ENCODE measurements at regions not wholly inside any gene's neighbourhood (a gene's known extent, or its start where the extent isn't known, plus 50 kb on each side); places are given as distances from the start of the nearest gene placed in this dataset.

DNA sequence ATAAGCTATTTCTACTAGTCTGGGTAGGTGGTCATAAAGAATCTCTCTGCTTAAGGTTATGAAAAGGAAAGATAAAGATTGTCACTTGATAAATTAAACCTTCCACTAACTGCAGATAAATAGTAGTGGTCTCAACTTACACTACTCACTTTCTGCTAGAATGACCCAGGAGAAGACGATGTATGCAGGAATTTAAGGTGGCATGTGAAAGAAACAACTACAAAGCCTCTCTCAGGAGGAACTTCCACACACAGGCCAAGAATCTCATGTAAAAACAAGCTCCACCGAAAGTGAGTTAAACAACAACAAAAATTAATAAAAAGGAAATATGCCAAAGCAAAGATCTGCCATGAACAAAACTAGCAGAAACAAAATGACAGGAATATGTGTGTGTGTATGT lies 165.4 kb downstream of the CDC14C start:
- POLR2A ChIA-PET = no interaction called here
- H3K9me3 Mint-ChIP-seq = no peaks in the 10 kb centered on the region
- no peak for ATAC-seq (ENCODE audit: poor library complexity)

DNA sequence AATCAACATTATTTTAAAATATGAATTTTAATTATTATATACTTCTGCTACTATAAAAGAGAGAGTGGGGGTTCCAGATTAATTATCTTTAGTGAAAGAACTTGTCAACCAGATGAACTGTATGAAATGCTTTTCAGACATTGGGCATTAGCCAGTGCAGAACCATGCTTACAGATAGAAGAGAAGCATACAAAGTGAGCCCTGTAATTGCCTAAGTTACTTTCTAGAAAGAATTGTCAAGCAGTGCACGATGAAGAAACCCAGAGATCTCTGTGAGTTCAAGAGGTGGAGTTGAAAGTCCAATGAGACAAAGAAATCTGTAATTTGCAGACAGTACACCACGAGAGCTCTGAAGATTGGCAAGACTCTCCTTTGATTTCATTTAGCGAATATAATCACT lies 166.7 kb downstream of the CDC14C start:
- Mint-ChIP-seq H3K27me3 (no peaks in the 10 kb centered on the region), H3K36me3 (ENCODE audit: low read depth) (no peaks in the 10 kb centered on the region)
- POLR2A ChIA-PET = no interaction called here

More for the DNA sequence above, 165.4 kb downstream of the CDC14C start:
- no peaks in the 10 kb centered on the region for H3K36me3 Mint-ChIP-seq (ENCODE audit: low read depth)
- no peaks in the 10 kb centered on the region for H3K27me3 ChIP-seq (ENCODE audit: control insufficient read depth in 1 of 2, insufficient read depth in 2 of 2, low read length in 2 of 2)
- H3K27me3 Mint-ChIP-seq = no peaks in the 10 kb centered on the region
- no peak for TF ChIP-seq CTCF (IDR thresholded peaks at IDR 0.05)
- intact Hi-C loops (cut with DNase I, micrococcal nuclease) = no loop called here
- H3K27ac Mint-ChIP-seq = no peak overlapping the region
- DNase-seq = no peak
- no peaks in the 10 kb centered on the region for H3K36me3 ChIP-seq (ENCODE audit: insufficient read depth, low read length)
- H3K9me3 ChIP-seq (ENCODE audit: control insufficient read depth in 1 of 2, insufficient read depth in 1 of 2, low read length in 2 of 2) = no peaks in the 10 kb centered on the region
- CTCF ChIA-PET = no interaction called here
- no peak overlapping the region for H3K4me3 Mint-ChIP-seq
- no peaks in the 10 kb centered on the region for H3K4me1 Mint-ChIP-seq (ENCODE audit: low read depth)
- H3K4me1 ChIP-seq (ENCODE audit: insufficient read depth, low read length) = no peaks in the 10 kb centered on the region
- no peak overlapping the region for H3K4me3 ChIP-seq (ENCODE audit: low read length)
- no peak overlapping the region for H3K27ac ChIP-seq (ENCODE audit: low read depth in 1 of 2, low read length in 2 of 2)

GRCh38 chr7:49091519-49091918 lies 167.2 kb downstream of the CDC14C start:
- ATAC-seq (ENCODE audit: poor library complexity) (no peak), DNase-seq (no peak)
- Histone ChIP-seq H3K4me3 (ENCODE audit: low read length) (no peak overlapping the region), H3K9me3 (ENCODE audit: control insufficient read depth in 1 of 2, insufficient read depth in 1 of 2, low read length in 2 of 2) (peaks cover 0 to 3% of the 10 kb centered on the region in 2 experiments), H3K27ac (ENCODE audit: low read depth in 1 of 2, low read length in 2 of 2) (no peak overlapping the region), H3K36me3 (ENCODE audit: insufficient read depth, low read length) (no peaks in the 10 kb centered on the region), H3K4me1 (ENCODE audit: insufficient read depth, low read length) (no peaks in the 10 kb centered on the region), H3K27me3 (ENCODE audit: control insufficient read depth in 1 of 2, insufficient read depth in 2 of 2, low read length in 2 of 2) (no peaks in the 10 kb centered on the region)
- H3K9me3 Mint-ChIP-seq = no peaks in the 10 kb centered on the region
- intact Hi-C loops (cut with DNase I, micrococcal nuclease) = no loop called here
- no peaks in the 10 kb centered on the region for H3K27me3 Mint-ChIP-seq
- no peaks in the 10 kb centered on the region for H3K36me3 Mint-ChIP-seq (ENCODE audit: low read depth)
- H3K27ac Mint-ChIP-seq = no peak overlapping the region
- POLR2A ChIA-PET = no interaction called here
- no peaks in the 10 kb centered on the region for H3K4me1 Mint-ChIP-seq (ENCODE audit: low read depth)
- CTCF ChIA-PET = no interaction called here
- no peak for TF ChIP-seq CTCF (IDR thresholded peaks at IDR 0.05)
- H3K4me3 Mint-ChIP-seq = no peak overlapping the region

More for the DNA sequence above, 166.7 kb downstream of the CDC14C start:
- TF ChIP-seq CTCF (IDR thresholded peaks at IDR 0.05) = no peak
- intact Hi-C loops (cut with DNase I, micrococcal nuclease) = no loop called here
- H3K4me1 Mint-ChIP-seq (ENCODE audit: low read depth) = no peaks in the 10 kb centered on the region
- H3K4me3 ChIP-seq (ENCODE audit: low read length) = no peak overlapping the region
- H3K4me3 Mint-ChIP-seq = no peak overlapping the region
- no peaks in the 10 kb centered on the region for H3K4me1 ChIP-seq (ENCODE audit: insufficient read depth, low read length)
- no peaks in the 10 kb centered on the region for H3K9me3 Mint-ChIP-seq
- H3K27me3 ChIP-seq (ENCODE audit: control insufficient read depth in 1 of 2, insufficient read depth in 2 of 2, low read length in 2 of 2) = no peaks in the 10 kb centered on the region
- H3K27ac Mint-ChIP-seq = no peak overlapping the region
- CTCF ChIA-PET = no interaction called here
- ATAC-seq (ENCODE audit: poor library complexity) (no peak), DNase-seq (no peak)
- H3K9me3 ChIP-seq (ENCODE audit: control insufficient read depth in 1 of 2, insufficient read depth in 1 of 2, low read length in 2 of 2) = peaks cover 0 to 3% of the 10 kb centered on the region in 2 experiments
- no peaks in the 10 kb centered on the region for H3K36me3 ChIP-seq (ENCODE audit: insufficient read depth, low read length)
- no peak overlapping the region for H3K27ac ChIP-seq (ENCODE audit: low read depth in 1 of 2, low read length in 2 of 2)
